ENCODE measurements at regions not wholly inside any gene's neighbourhood (a gene's known extent, or its start where the extent isn't known, plus 50 kb on each side); places are given as distances from the start of the nearest gene placed in this dataset.

GRCh38 chr7:51639661-51640334 lies 323.2 kb upstream of the COBL start:
- Histone ChIP-seq H3K27ac (ENCODE audit: low read depth, low read length) (no peak overlapping the region), H3K79me2 (ENCODE audit: insufficient read depth, low read length) (no peaks in the 10 kb centered on the region), H3K4me2 (ENCODE audit: low read depth, low read length, poor library complexity, severe bottlenecking) (no peak overlapping the region), H4K20me1 (ENCODE audit: low read depth, low read length) (no peaks in the 10 kb centered on the region), H2AFZ (ENCODE audit: low read depth, low read length, severe bottlenecking) (no peak overlapping the region), H3F3A (ENCODE audit: insufficient read depth) (no peaks in the 10 kb centered on the region), H3K4me3 (ENCODE audit: insufficient read depth, low read length, poor library complexity, severe bottlenecking) (no peak overlapping the region), H3K36me3 (ENCODE audit: low read length) (no peaks in the 10 kb centered on the region), H3K9me3 (ENCODE audit: insufficient read depth, low read length) (no peaks in the 10 kb centered on the region), H3K9me2 (replicated peaks; ENCODE audit: insufficient read depth, low read length) (no peaks in the 10 kb centered on the region), H3K9ac (ENCODE audit: low read length) (no peak overlapping the region), H3K27me3 (ENCODE audit: low read length) (no peaks in the 10 kb centered on the region)
- TF ChIP-seq EZH2phosphoT487 (conservative IDR thresholded peaks at IDR 0.05; ENCODE audit: low read length) (no peak), CTCF (IDR thresholded peaks at IDR 0.05; ENCODE audit: insufficient read depth, low read length, poor library complexity, severe bottlenecking) (no peak)

- no peaks in the 10 kb centered on the region for H3K9me2 ChIP-seq (replicated peaks; ENCODE audit: insufficient read depth, low read length)
Observed at GRCh38 chr7:51636503-51636902, 319.9 kb upstream of the COBL start.

GRCh38 chr7:51635775-51636174 lies 319.2 kb upstream of the COBL start:
- TF ChIP-seq EZH2phosphoT487 (conservative IDR thresholded peaks at IDR 0.05; ENCODE audit: low read length) (no peak), CTCF (IDR thresholded peaks at IDR 0.05; ENCODE audit: insufficient read depth, low read length, poor library complexity, severe bottlenecking) (no peak)
- no peak overlapping the region for H3K4me3 ChIP-seq (ENCODE audit: insufficient read depth, low read length, poor library complexity, severe bottlenecking)
- H2AFZ ChIP-seq (ENCODE audit: low read depth, low read length, severe bottlenecking), result no peak overlapping the region
- H3K27me3 ChIP-seq (ENCODE audit: low read length), result no peaks in the 10 kb centered on the region
- no peaks in the 10 kb centered on the region for H3K79me2 ChIP-seq (ENCODE audit: insufficient read depth, low read length)
- no peak overlapping the region for H3K27ac ChIP-seq (ENCODE audit: low read depth, low read length)
- no peak overlapping the region for H3K9ac ChIP-seq (ENCODE audit: low read length)
- no peaks in the 10 kb centered on the region for H3K9me3 ChIP-seq (ENCODE audit: insufficient read depth, low read length)
- H3K4me2 ChIP-seq (ENCODE audit: low read depth, low read length, poor library complexity, severe bottlenecking), result no peak overlapping the region
- H3F3A ChIP-seq (ENCODE audit: insufficient read depth), result no peaks in the 10 kb centered on the region
- H3K36me3 ChIP-seq (ENCODE audit: low read length), result no peaks in the 10 kb centered on the region
- H3K9me2 ChIP-seq (replicated peaks; ENCODE audit: insufficient read depth, low read length), result no peaks in the 10 kb centered on the region
- H4K20me1 ChIP-seq (ENCODE audit: low read depth, low read length), result no peaks in the 10 kb centered on the region

More at GRCh38 chr7:51636503-51636902, 319.9 kb upstream of the COBL start:
- Histone ChIP-seq H3K27ac (ENCODE audit: low read depth, low read length) (no peak overlapping the region), H3K9me3 (ENCODE audit: insufficient read depth, low read length) (no peaks in the 10 kb centered on the region), H3K79me2 (ENCODE audit: insufficient read depth, low read length) (no peaks in the 10 kb centered on the region), H3F3A (ENCODE audit: insufficient read depth) (no peaks in the 10 kb centered on the region), H3K9ac (ENCODE audit: low read length) (no peak overlapping the region), H3K4me2 (ENCODE audit: low read depth, low read length, poor library complexity, severe bottlenecking) (no peak overlapping the region), H4K20me1 (ENCODE audit: low read depth, low read length) (no peaks in the 10 kb centered on the region), H3K4me3 (ENCODE audit: insufficient read depth, low read length, poor library complexity, severe bottlenecking) (no peak overlapping the region), H3K36me3 (ENCODE audit: low read length) (no peaks in the 10 kb centered on the region), H3K27me3 (ENCODE audit: low read length) (no peaks in the 10 kb centered on the region), H2AFZ (ENCODE audit: low read depth, low read length, severe bottlenecking) (no peak overlapping the region)
- TF ChIP-seq CTCF (IDR thresholded peaks at IDR 0.05; ENCODE audit: insufficient read depth, low read length, poor library complexity, severe bottlenecking) (no peak), EZH2phosphoT487 (conservative IDR thresholded peaks at IDR 0.05; ENCODE audit: low read length) (no peak)
